KMS-11 (cell line): ENCODE measurements at regions not wholly inside any gene's neighbourhood (a gene's known extent, or its start where the extent isn't known, plus 50 kb on each side); places are given as distances from the start of the nearest gene placed in this dataset.
"Not testable (repeated sequence)": the region's sequence is repeated elsewhere in the genome, so short reads cannot be mapped to it uniquely, and the experiment has no call there.

Source experiments
- H2AFZ ChIP-seq: fragments of 200-600 bp; sonication (generic); 2 replicates; pipeline ENCODE4 v1.6.1; 2016; ENCODE audit warnings: antibody characterized with exemption, mixed run types, low read depth
- H3K27ac ChIP-seq: fragments of 200-600 bp; sonication (generic); 2 replicates; pipeline ENCODE4 v1.6.1; 2016; ENCODE audit warnings: mild to moderate bottlenecking, mixed run types
- H3K27me3 ChIP-seq: fragments of 200-600 bp; sonication (generic); 2 replicates; pipeline ENCODE4 v1.6.1; 2017; ENCODE audit warnings: mild to moderate bottlenecking, low read depth, mixed run types, moderate library complexity; ENCODE audit not compliant: insufficient read depth
- H3K36me3 ChIP-seq: fragments of 200-600 bp; sonication (generic); 2 replicates; pipeline ENCODE4 v1.6.1; 2017; ENCODE audit warnings: mild to moderate bottlenecking, mixed run types; ENCODE audit not compliant: insufficient read depth
- H3K4me1 ChIP-seq: fragments of 200-600 bp; sonication (generic); 2 replicates; pipeline ENCODE4 v1.6.1; 2016; ENCODE audit warnings: mild to moderate bottlenecking, low read depth, mixed run types; ENCODE audit not compliant: poor library complexity, severe bottlenecking
- H3K4me2 ChIP-seq: fragments of 200-600 bp; sonication (generic); 2 replicates; pipeline ENCODE4 v1.7.0; 2016; ENCODE audit warnings: mild to moderate bottlenecking, mixed run types
- H3K4me3 ChIP-seq: fragments of 200-600 bp; sonication (generic); IDR thresholded peaks from 2 replicates; pipeline ENCODE4 v1.6.1; 2017; ENCODE audit warnings: low read depth, low read length, mixed read lengths; ENCODE audit not compliant: insufficient read depth
- H3K79me2 ChIP-seq: fragments of 200-600 bp; sonication (generic); 2 replicates; pipeline ENCODE4 v1.6.1; 2016; ENCODE audit warnings: low read depth, mixed run types; ENCODE audit not compliant: insufficient read depth
- H3K9ac ChIP-seq: fragments of 200-600 bp; sonication (generic); 2 replicates; pipeline ENCODE4 v1.6.1; 2016; ENCODE audit warnings: mild to moderate bottlenecking, mixed run types
- H4K20me1 ChIP-seq: fragments of 200-600 bp; sonication (generic); 2 replicates; pipeline ENCODE4 v1.6.1; 2016; ENCODE audit warnings: mild to moderate bottlenecking, mixed run types; ENCODE audit not compliant: insufficient read depth
- CTCF ChIP-seq: fragments of 200-600 bp; sonication (generic); conservative IDR thresholded peaks from 2 replicates; pipeline ENCODE4 v1.6.1; 2017; ENCODE audit warnings: low read depth, mild to moderate bottlenecking, antibody characterized with exemption, low read length, moderate library complexity, mixed read lengths

- no peaks in the 10 kb centered on the region for H3K27me3 ChIP-seq
- TF ChIP-seq CTCF: no peak
Observed at GRCh38 chr3:67064105-67064504, 66.0 kb downstream of the KBTBD8 start.

GRCh38 chr3:67067251-67067650, 69.1 kb downstream of the KBTBD8 start:
- Histone ChIP-seq H3K4me1 (no peaks in the 10 kb centered on the region), H3K4me2 (no peak overlapping the region), H3K9ac (no peak overlapping the region), H3K79me2 (no peaks in the 10 kb centered on the region), H2AFZ (no peak overlapping the region), H3K36me3 (no peaks in the 10 kb centered on the region), H3K27me3 (no peaks in the 10 kb centered on the region), H3K27ac (no peak overlapping the region), H3K4me3 (no peak overlapping the region), H4K20me1 (no peaks in the 10 kb centered on the region)
- TF ChIP-seq CTCF: no peak

More at GRCh38 chr3:67064105-67064504, 66.0 kb downstream of the KBTBD8 start:
- no peak overlapping the region for H3K4me3 ChIP-seq
- H3K27ac ChIP-seq: no peak overlapping the region
- no peaks in the 10 kb centered on the region for H3K4me1 ChIP-seq
- no peak overlapping the region for H3K4me2 ChIP-seq
- H3K79me2 ChIP-seq: no peaks in the 10 kb centered on the region
- H2AFZ ChIP-seq: no peak overlapping the region
- H3K36me3 ChIP-seq: no peaks in the 10 kb centered on the region
- H4K20me1 ChIP-seq: no peaks in the 10 kb centered on the region
- no peak overlapping the region for H3K9ac ChIP-seq

- not testable (repeated sequence) for H2AFZ ChIP-seq, H3K36me3 ChIP-seq, H3K27ac ChIP-seq, H3K79me2 ChIP-seq, H3K9ac ChIP-seq, H3K4me1 ChIP-seq, H3K4me3 ChIP-seq, H4K20me1 ChIP-seq, H3K27me3 ChIP-seq, H3K4me2 ChIP-seq
Observed at GRCh38 chr3:67072640-67073039, 74.5 kb downstream of the KBTBD8 start.

GRCh38 chr3:67073812-67074211, 75.7 kb downstream of the KBTBD8 start:
- H3K9ac ChIP-seq: no peak overlapping the region
- H3K79me2 ChIP-seq: no peaks in the 10 kb centered on the region
- no peaks in the 10 kb centered on the region for H4K20me1 ChIP-seq
- H3K4me1 ChIP-seq: no peaks in the 10 kb centered on the region
- H3K27ac ChIP-seq: no peak overlapping the region
- no peaks in the 10 kb centered on the region for H3K36me3 ChIP-seq
- no peak for TF ChIP-seq CTCF
- H3K27me3 ChIP-seq: no peaks in the 10 kb centered on the region
- H2AFZ ChIP-seq: no peak overlapping the region
- H3K4me2 ChIP-seq: no peak overlapping the region
- H3K4me3 ChIP-seq: no peak overlapping the region

GRCh38 chr3:67075295-67075694, 77.2 kb downstream of the KBTBD8 start:
- H3K27ac ChIP-seq: no peak overlapping the region
- H3K9ac ChIP-seq: no peak overlapping the region
- H3K27me3 ChIP-seq: no peaks in the 10 kb centered on the region
- H3K4me1 ChIP-seq: no peaks in the 10 kb centered on the region
- no peak for TF ChIP-seq CTCF
- H3K4me3 ChIP-seq: no peak overlapping the region
- H4K20me1 ChIP-seq: no peaks in the 10 kb centered on the region
- H2AFZ ChIP-seq: no peak overlapping the region
- no peaks in the 10 kb centered on the region for H3K79me2 ChIP-seq
- no peaks in the 10 kb centered on the region for H3K36me3 ChIP-seq
- H3K4me2 ChIP-seq: no peak overlapping the region
